Stomach (tissue), 4 donors: ENCODE measurements at regions not wholly inside any gene's neighbourhood (a gene's known extent, or its start where the extent isn't known, plus 50 kb on each side); places are given as distances from the start of the nearest gene placed in this dataset.

Experiments used
- CTCF ChIP-seq, 7 experiments: fragments of 450-650 bp in 4 of 7; fragments of 200-600 bp in 3 of 7; sonication (generic) in 3 of 7; IDR thresholded peaks; one replicate each; pipeline ENCODE4 v1.5.1; 2016 to 2019; ENCODE audit warnings: antibody characterized with exemption in 7 of 7, control low read depth in 2 of 7, mild to moderate bottlenecking in 1 of 7
- EP300 ChIP-seq: sonication (generic); formaldehyde crosslinking; IDR thresholded peaks from one replicate; pipeline ENCODE4 v1.6.1; 2017; ENCODE audit warnings: antibody characterized with exemption
- POLR2AphosphoS5 ChIP-seq, 3 donors: sonication (generic); formaldehyde crosslinking; IDR thresholded peaks; one replicate each; pipeline ENCODE4 v1.6.1; 2016; ENCODE audit warnings: antibody characterized with exemption in 3 of 3

DNA sequence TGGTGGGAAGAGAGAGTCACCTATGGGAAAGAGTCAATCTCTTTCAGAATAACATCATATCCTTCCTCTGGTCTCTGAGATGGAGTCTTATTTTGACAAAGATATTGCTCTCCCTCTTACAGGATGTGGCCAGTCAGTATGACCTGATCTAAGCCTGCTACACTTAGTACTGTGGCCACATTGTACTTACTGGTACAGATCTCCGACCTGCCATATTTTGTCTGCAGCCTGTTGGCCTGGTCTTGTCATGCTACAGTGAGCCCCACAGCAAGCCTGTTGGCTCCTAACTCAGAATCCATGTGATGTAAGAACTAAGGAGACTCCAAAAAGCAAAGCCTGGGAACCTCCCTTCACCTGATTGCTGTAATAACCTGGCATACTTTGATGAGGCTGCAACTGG, 377.8 kb downstream of the SFMBT2 start:
- TF ChIP-seq CTCF (IDR thresholded peaks at IDR 0.05) (no peak), POLR2AphosphoS5 (IDR thresholded peaks at IDR 0.05) (no peak), EP300 (no peak)
